ENCODE measurements at regions not wholly inside any gene's neighbourhood (a gene's known extent, or its start where the extent isn't known, plus 50 kb on each side); places are given as distances from the start of the nearest gene placed in this dataset.
"Not testable (repeated sequence)": the region's sequence is repeated elsewhere in the genome, so short reads cannot be mapped to it uniquely, and the experiment has no call there.

GRCh38 chr16:9597967-9598730 is 506.7 kb downstream of the HAPSTR1 start:
- DNase-seq: no peak

- DNase-seq: no peak
Observed at GRCh38 chr16:9598731-9599083, 507.3 kb downstream of the HAPSTR1 start.

- no peak for DNase-seq
Observed at GRCh38 chr16:9599415-9600120, 508.1 kb downstream of the HAPSTR1 start.

DNA sequence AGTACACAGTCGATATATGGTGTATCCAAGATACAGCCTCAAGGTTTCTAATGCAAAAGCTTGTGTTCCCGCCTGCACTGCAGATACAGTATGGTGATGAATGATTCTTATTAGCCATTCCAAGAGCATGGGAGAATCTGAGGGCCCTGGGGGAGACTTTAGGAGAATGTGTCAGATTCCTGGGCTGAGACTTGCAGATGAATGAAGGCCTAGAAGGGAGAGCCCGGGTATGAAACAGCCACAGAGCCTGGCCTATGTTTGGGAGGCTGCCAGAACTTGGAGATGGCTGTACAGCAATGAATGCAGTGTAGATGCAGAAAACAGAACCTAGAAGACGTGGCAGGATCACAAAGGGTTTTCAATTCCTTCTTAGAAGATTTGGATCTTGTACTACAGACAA is 510.7 kb downstream of the HAPSTR1 start:
- no peak for DNase-seq

DNA sequence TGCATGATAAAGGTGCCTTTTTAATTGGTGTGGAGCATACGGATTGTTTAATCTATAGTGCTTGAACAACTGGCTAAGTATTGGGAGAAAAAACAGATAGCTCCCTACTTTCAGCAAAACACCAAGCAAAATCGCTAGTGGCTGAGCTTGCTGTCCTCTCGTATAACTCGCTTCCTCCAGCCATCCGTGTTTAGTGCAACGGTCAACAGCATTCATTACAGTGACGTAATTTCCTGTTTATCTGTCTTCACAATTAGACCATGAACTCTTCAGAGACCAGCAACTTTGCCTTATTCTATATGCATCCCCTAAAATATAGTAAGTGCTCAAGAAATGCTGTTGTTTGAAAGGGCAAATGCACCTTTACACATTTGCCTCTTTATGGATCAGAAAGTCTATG is 511.9 kb downstream of the HAPSTR1 start:
- no peak for DNase-seq

DNA sequence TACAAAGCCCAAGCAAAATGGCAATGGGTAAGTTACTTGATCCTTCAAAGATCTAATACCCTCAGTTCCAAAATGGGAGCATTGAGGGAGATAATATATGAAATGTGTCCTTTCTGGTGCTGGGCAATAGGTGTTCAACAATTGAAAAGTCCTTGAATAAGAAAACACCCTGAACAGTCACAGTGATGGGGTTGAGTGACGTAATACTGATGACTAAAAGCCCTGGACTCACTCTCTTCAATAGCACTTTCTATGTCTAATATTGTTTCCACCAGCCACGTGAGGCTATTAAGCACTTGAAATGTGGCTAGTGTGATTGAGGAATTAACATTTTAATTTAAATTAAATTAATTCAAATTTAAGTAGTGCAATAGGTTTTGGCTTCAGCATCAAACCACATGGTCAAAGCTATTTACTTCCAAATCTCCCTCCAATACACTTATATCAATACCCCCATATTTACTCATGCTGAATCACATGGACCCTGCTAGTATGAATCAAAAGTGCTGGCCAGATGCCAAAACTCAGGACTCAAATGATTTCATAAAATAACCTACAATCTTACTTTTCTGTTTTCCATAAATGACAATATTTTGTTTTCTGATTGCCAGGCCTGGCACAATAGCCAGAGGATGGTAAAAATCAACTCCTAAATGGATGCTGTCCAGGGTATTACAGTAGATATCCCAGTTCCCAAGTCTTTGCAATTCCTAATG is 516.2 kb downstream of the HAPSTR1 start:
- DNase-seq: no peak

- DNase-seq: no peak
Observed at GRCh38 chr16:9610727-9611126, 519.3 kb downstream of the HAPSTR1 start.

GRCh38 chr16:9612267-9612666 is 520.8 kb downstream of the HAPSTR1 start:
- DNase-seq: no peak

GRCh38 chr16:9614389-9614788 is 522.9 kb downstream of the HAPSTR1 start:
- DNase-seq: no peak

- DNase-seq: no peak
Observed at GRCh38 chr16:9622268-9622667, 530.8 kb downstream of the HAPSTR1 start.

DNA sequence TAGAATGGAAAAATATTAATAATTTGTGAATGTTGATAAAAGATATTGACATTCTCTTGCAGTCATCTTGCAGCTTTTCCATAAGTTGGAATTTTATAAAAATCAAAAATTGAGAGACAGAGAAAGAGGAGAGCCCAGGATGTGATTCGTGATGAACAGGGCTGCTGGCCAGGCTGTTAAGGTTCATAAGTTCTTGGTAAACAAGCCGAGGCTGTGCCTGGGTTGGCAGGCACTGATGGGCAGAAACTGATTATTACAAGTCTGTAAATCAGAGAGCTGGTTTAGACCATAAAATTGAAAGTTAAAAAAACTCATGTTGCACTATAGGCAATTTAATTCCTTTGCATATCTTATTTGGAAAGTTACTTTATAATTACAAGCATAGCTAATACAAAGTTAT is 533.7 kb downstream of the HAPSTR1 start:
- DNase-seq: no peak

- DNase-seq: no peak
Observed at GRCh38 chr16:9627427-9627826, 536.0 kb downstream of the HAPSTR1 start.

DNA sequence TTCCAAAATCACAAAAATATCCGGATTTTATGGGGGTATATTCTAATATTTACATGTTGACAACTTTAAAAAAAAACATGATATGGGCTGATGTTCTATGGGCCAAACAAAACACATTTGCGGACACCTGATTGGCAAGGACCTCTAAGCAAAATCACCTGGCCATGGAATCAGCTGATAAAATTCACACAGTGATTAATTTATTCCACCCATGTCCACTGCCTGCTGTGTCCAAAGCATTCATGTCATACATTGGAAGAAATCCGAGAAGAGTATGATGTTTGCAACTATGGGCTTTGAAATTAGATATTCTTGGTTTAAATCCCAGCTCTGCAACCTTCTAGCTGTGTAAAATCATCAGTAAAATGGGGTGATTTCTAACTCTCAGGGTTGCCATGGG is 538.7 kb downstream of the HAPSTR1 start:
- DNase-seq: no peak

GRCh38 chr16:9630985-9631384 is 539.5 kb downstream of the HAPSTR1 start:
- DNase-seq: no peak

DNA sequence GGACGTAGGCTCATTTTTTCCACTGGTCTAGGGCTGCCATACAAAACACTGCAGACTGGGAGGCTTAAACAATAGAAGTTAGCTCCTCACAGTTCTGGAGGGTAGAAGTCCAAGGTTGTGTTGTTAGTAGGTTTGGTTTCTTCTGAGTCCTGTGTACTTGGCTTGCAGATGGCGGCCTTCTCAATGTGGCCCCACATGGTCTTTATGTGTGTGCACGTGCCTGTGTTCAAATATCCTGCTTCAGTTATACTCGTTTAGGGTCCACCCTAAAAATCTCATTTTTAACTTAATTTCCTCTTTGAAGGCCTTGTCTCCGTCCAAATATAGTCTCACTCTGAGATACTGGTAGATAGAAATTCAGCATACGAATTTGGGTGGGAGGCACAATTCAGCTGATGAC is 542.4 kb downstream of the HAPSTR1 start:
- no peak for DNase-seq

GRCh38 chr16:9635150-9635720 is 543.8 kb downstream of the HAPSTR1 start:
- not testable (repeated sequence) for DNase-seq

DNA sequence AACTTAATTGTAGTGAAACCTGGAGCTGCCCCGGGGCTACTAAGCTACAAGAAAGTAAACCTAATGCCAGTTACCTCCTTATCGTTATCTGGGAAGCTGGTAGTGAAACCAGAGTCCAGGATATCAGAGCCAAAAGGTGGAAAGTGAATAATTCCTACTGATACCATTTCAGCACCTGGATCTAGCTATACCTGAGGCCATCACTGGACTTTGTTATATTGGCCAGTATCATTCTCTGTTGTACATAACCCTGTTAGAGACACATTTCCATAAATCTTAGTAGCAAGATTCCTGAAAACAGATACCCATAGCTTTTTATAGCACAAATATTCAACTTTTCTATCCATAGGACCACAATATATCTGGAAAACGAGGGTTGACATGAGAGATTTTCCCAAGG is 538.0 kb downstream of the GRIN2A start:
- no peak for DNase-seq

GRCh38 chr16:9645911-9646310 is 536.3 kb downstream of the GRIN2A start:
- no peak for DNase-seq

GRCh38 chr16:9647981-9648701 is 534.1 kb downstream of the GRIN2A start:
- peak in 1 of 2 experiments; percentile 28 for DNase-seq

DNA sequence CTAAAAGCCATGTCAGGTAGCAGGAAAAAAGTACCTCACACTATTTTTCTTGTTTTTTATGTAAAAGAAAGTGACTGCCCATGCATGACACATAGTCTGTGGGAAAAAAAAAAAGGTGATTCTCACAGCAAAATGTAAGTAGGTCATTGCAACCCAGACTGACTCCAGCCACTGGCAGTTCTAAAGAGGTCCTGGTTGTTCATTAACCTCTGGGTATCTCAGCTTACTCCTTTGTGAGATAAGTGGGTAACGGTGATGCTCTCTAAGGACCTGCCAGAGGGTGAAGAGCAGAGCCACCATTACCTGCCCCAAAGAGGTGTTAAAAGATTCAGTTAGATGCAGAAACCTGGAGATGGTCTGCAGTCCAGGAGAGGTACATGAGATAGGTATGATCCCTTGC is 531.9 kb downstream of the GRIN2A start:
- no peak for DNase-seq

- no peak for DNase-seq
Observed at GRCh38 chr16:9655051-9655450, 527.2 kb downstream of the GRIN2A start.

- DNase-seq: no peak
Observed at GRCh38 chr16:9657641-9658040, 524.6 kb downstream of the GRIN2A start.

GRCh38 chr16:9658164-9658563 is 524.1 kb downstream of the GRIN2A start:
- DNase-seq: no peak

All from NCI-H526 (cell line).